ENCODE measurements at regions not wholly inside any gene's neighbourhood (a gene's known extent, or its start where the extent isn't known, plus 50 kb on each side); places are given as distances from the start of the nearest gene placed in this dataset.
"Not testable (repeated sequence)": the region's sequence is repeated elsewhere in the genome, so short reads cannot be mapped to it uniquely, and the experiment has no call there.

- DNase-seq (ENCODE audit: low read depth); H3K4me3 ChIP-seq (ENCODE audit: low read length): not testable (repeated sequence)
Measured at GRCh38 chr7:5121256-5121655, 68.8 kb upstream of the WIPI2 start.

GRCh38 chr7:5131238-5131637, 58.8 kb upstream of the WIPI2 start:
- not testable (repeated sequence) for DNase-seq (ENCODE audit: low read depth); H3K4me3 ChIP-seq (ENCODE audit: low read length)

GRCh38 chr7:5132539-5132938, 57.5 kb upstream of the WIPI2 start:
- no peak for TF ChIP-seq CTCF (conservative IDR thresholded peaks at IDR 0.05; ENCODE audit: low read depth, low read length)
- DNase-seq (ENCODE audit: low read depth), result no peak
- no peak overlapping the region for H3K4me3 ChIP-seq (ENCODE audit: low read length)

- TF ChIP-seq CTCF (conservative IDR thresholded peaks at IDR 0.05; ENCODE audit: low read depth, low read length), result peak; percentile 61
- DNase-seq (ENCODE audit: low read depth), result no peak
- no peak overlapping the region for H3K4me3 ChIP-seq (ENCODE audit: low read length)
Measured at GRCh38 chr7:5139998-5140397, 50.0 kb upstream of the WIPI2 start.
